ENCODE measurements at regions not wholly inside any gene's neighbourhood (a gene's known extent, or its start where the extent isn't known, plus 50 kb on each side); places are given as distances from the start of the nearest gene placed in this dataset.

GRCh38 chr1:69076631-69077030, 491.1 kb upstream of the LRRC7 start:
- TF ChIP-seq POLR2A (IDR thresholded peaks at IDR 0.05) (no peak), CTCF (IDR thresholded peaks at IDR 0.05 in 4 of 5, conservative IDR thresholded peaks at IDR 0.05 in 1 of 5) (no peak)
- DNase-seq = no peak
- ATAC-seq = no peak
- Histone ChIP-seq H3K27me3 (no peaks in the 10 kb centered on the region), H3K36me3 (no peaks in the 10 kb centered on the region), H3K4me3 (no peak overlapping the region), H3K27ac (no peak overlapping the region), H3K4me1 (no peaks in the 10 kb centered on the region), H3K9me3 (no peaks in the 10 kb centered on the region)
- intact Hi-C loops (cut with DNase I; ENCODE audit: low total_unique reads) = no loop called here
- in situ Hi-C loops (cut with MboI; ENCODE audit: low sequenced_read_pairs in 4 of 4) = no loop called here

GRCh38 chr1:69077198-69077597, 490.5 kb upstream of the LRRC7 start:
- Histone ChIP-seq H3K27ac (no peak overlapping the region), H3K9me3 (no peaks in the 10 kb centered on the region), H3K4me3 (no peak overlapping the region), H3K4me1 (no peaks in the 10 kb centered on the region), H3K36me3 (no peaks in the 10 kb centered on the region), H3K27me3 (no peaks in the 10 kb centered on the region)
- no peak for DNase-seq
- TF ChIP-seq CTCF (IDR thresholded peaks at IDR 0.05 in 4 of 5, conservative IDR thresholded peaks at IDR 0.05 in 1 of 5) = no peak
- no peak for TF ChIP-seq POLR2A (IDR thresholded peaks at IDR 0.05)
- no peak for ATAC-seq
- in situ Hi-C loops (cut with MboI; ENCODE audit: low sequenced_read_pairs in 4 of 4) = no loop called here
- intact Hi-C loops (cut with DNase I; ENCODE audit: low total_unique reads) = no loop called here

GRCh38 chr1:69077633-69078032, 490.1 kb upstream of the LRRC7 start:
- no peak overlapping the region for H3K4me3 ChIP-seq
- H3K9me3 ChIP-seq = no peaks in the 10 kb centered on the region
- no peaks in the 10 kb centered on the region for H3K36me3 ChIP-seq
- in situ Hi-C loops (cut with MboI; ENCODE audit: low sequenced_read_pairs in 4 of 4) = no loop called here
- intact Hi-C loops (cut with DNase I; ENCODE audit: low total_unique reads) = no loop called here
- DNase-seq = no peak
- TF ChIP-seq POLR2A (IDR thresholded peaks at IDR 0.05) = no peak
- TF ChIP-seq CTCF (IDR thresholded peaks at IDR 0.05 in 4 of 5, conservative IDR thresholded peaks at IDR 0.05 in 1 of 5) = no peak
- H3K4me1 ChIP-seq = no peaks in the 10 kb centered on the region
- H3K27ac ChIP-seq = no peak overlapping the region
- no peak for ATAC-seq
- no peaks in the 10 kb centered on the region for H3K27me3 ChIP-seq

GRCh38 chr1:69081668-69082067, 486.1 kb upstream of the LRRC7 start:
- in situ Hi-C loops (cut with MboI; ENCODE audit: low sequenced_read_pairs in 4 of 4) (no loop called here), intact Hi-C loops (cut with DNase I; ENCODE audit: low total_unique reads) (no loop called here)
- no peaks in the 10 kb centered on the region for H3K9me3 ChIP-seq
- no peak for TF ChIP-seq CTCF (IDR thresholded peaks at IDR 0.05 in 4 of 5, conservative IDR thresholded peaks at IDR 0.05 in 1 of 5)
- no peak for TF ChIP-seq POLR2A (IDR thresholded peaks at IDR 0.05)
- no peaks in the 10 kb centered on the region for H3K36me3 ChIP-seq
- H3K27me3 ChIP-seq = no peaks in the 10 kb centered on the region
- no peak overlapping the region for H3K4me3 ChIP-seq
- H3K27ac ChIP-seq = no peak overlapping the region
- DNase-seq = no peak
- H3K4me1 ChIP-seq = no peaks in the 10 kb centered on the region
- no peak for ATAC-seq

- ATAC-seq = no peak
- intact Hi-C loops (cut with DNase I; ENCODE audit: low total_unique reads) (no loop called here), in situ Hi-C loops (cut with MboI; ENCODE audit: low sequenced_read_pairs in 4 of 4) (no loop called here)
- Histone ChIP-seq H3K4me1 (no peaks in the 10 kb centered on the region), H3K36me3 (no peaks in the 10 kb centered on the region), H3K27ac (no peak overlapping the region), H3K9me3 (no peaks in the 10 kb centered on the region), H3K27me3 (no peaks in the 10 kb centered on the region), H3K4me3 (no peak overlapping the region)
- TF ChIP-seq CTCF (IDR thresholded peaks at IDR 0.05 in 4 of 5, conservative IDR thresholded peaks at IDR 0.05 in 1 of 5) (no peak), POLR2A (IDR thresholded peaks at IDR 0.05) (no peak)
- DNase-seq = no peak
These were observed 485.4 kb upstream of the LRRC7 start for GRCh38 chr1:69082312-69082711.

Measured in gastrocnemius medialis (tissue), 4 donors.